HG02840 (cell line): ENCODE measurements at regions not wholly inside any gene's neighbourhood (a gene's known extent, or its start where the extent isn't known, plus 50 kb on each side); places are given as distances from the start of the nearest gene placed in this dataset.

ENCODE experiments used
- ATAC-seq: cut with Tn5 transposase; IDR thresholded peaks from one replicate; pipeline ENCODE4 v1.9.1; 2021; ENCODE audit warnings: mild to moderate bottlenecking, moderate library complexity, moderate number of reproducible peaks; ENCODE audit not compliant: unreplicated experiment, low FRiP score

DNA sequence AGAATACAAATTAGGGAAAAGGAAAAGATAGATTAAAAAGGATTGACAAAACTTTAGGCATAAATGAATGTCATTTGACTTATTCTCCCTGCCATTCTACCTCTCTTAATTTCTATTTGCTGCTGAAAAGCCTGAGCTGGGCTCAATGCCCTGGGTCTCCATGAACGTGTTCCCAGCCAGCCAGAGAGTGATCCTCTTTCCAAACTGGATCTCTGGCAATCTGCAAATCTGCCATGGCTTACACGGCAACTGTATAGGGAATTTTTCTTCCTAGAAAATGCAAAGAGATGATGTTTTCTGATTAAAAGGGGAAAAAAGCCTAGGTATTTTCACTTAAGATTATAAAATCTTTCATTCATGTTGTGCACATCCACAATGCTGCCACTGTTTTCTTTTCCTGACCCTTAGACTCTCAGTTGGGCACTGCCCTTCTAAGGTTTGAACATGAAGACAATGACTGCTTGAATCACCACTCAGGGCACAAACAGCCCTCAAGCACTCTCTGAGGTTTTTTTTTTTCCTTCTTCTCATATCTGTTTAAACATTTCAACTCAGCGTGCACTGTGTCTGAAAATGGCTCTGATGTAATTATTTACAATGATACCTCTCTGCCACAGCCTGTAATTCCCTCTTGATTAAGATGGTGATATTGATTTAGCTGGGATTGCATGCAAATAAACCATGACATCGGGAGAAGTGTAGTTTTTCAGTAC is 60.3 kb downstream of the DACT1 start:
- no peak for ATAC-seq

DNA sequence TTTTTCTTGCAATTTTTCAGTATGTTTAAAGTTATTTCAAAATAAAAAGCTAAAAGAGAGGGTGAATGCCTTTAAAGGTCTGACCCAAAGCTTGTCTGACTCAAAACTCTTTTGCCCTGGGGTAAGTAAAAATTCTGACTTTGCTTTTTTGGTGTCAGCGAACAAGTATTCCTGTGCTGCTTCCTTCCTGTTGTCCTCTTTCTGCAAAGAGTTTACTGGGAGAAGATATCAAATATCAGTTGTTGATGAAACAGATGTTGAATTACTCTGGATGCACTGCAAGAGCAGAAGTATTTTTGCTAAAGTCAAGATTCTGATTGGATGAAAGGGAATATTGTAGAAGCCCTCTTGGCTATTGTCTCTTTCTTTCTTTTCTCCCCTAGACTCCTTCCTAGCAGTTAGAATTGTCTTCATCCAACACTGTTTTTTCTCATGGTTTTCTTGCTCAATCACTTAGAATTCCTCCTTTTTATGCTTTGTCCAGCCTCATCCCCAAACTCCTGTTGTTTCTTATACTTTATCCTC is 62.0 kb downstream of the DACT1 start:
- ATAC-seq: no peak

DNA sequence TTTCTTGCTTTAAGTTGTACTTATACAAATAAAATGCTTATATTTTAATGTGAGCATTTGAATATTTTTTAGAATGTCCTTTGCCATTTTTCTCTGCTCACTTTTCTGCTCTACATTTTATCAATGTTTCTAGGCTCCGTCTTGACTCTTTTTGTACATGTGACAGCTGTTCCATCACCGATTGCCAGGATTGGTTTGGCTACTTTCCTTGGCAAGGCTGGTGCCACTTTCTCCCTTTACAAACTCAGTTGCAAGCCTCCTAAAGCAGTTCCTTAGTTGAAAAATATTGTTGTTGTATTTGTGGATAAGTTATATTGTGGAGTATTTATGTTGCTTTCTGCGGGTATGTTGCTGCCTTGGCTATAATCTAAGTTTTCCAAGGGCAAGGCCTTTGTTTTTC is 63.4 kb downstream of the DACT1 start:
- ATAC-seq: no peak

DNA sequence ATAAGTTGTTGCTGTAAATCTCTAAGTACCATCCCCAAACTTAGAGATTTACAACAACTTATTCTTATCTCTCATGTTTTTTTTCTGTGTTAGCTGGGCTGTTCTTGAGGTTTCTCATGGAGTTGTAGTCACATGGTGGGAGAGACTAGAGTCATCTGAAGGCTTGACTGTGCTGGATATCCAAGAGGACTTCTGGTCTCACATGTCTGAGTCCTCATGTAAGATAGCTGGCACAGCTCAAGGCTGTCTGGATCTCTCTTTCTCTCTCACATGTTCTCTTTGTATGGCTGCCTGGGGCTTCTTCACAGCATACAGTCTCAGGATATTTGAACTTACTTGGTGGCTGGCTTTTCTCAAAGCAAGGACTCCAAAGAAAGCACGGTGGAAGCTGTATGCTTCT is 63.8 kb downstream of the DACT1 start:
- ATAC-seq: no peak

DNA sequence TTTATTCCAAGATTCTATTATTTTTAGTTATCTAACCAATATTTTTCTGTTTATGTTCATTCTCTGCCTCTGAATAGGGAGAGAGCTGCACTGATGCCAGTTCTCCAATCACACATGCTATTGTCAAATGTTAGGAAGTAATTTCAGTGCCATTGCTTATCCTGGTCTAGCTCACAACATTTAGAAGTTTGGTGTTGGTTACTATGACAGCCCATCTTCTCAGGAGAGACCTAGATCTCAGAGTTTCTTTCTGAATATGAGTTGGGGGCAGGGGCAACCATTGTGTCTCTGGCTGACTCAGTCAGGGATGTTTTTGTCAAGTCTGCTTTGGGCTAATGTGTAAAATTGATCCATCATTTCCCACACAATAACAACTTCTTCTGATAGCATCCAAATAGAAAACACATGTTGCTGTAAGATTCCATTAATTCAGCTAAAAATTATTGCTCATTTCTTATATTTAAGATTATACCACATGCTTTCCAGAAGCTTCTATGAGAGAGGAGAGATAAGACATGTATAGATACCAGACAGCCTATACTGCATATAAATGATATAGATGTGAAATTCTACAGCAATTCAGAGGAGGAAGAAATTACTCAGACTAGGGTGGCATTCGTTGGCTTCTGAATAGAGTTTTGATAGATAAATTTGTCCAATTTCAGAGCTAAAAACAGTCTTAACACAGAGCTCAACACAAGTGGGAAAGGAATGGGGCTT is 64.8 kb downstream of the DACT1 start:
- no peak for ATAC-seq

DNA sequence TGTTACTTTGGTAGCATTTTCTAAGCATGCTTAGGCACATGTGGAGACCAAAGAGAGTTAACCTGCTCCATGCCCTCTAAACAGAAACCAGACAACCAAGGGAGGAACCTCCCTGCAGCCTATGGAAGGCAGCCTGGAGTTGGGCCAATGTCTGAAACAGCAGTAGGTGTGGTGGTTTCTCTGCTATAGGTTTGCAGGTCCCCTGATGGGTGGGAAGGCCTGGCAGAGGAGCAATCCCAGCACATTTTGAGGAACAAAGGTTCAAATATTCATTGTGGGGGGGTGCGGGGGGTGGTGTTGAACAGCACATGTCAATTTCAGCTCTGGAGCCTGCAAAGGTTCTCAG is 65.4 kb downstream of the DACT1 start:
- no peak for ATAC-seq

DNA sequence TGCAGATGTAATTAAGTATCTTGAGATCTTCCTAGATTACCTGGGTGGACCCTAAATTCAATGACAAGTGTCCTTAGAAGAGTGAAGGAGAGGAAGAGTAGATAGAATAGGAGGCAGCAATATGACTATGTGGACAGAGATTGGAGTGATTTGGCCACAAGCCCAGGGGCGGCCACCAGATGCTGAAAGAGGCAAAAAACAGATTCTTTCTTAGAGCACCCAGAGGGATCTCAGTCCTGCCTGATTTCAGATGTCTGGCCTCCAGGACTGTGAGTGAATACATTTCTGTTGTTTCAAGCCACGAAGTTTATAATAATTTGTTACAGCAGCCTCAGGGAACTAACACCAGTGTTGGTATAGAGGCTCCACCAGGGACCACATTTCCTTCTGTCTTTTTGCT is 67.3 kb downstream of the DACT1 start:
- no peak for ATAC-seq

DNA sequence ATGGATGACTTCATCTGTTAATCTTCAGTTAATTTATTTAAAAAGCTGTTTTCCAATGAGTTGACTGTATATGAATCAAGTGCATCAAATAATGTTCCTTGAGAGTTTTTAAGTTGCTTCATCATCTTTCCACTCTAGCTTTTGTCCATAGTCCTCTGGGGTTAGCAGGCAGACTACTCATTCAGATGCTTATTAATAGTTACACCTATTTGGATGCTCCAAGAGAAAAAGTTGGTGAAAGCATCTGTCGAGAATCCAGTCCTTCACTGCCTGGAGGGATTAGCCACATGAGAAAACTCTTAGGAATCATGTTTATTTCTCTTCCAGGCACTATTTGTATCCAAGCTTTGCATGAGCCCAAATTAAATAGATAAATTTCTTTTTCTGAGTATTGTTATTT is 70.2 kb downstream of the DACT1 start:
- ATAC-seq: no peak

DNA sequence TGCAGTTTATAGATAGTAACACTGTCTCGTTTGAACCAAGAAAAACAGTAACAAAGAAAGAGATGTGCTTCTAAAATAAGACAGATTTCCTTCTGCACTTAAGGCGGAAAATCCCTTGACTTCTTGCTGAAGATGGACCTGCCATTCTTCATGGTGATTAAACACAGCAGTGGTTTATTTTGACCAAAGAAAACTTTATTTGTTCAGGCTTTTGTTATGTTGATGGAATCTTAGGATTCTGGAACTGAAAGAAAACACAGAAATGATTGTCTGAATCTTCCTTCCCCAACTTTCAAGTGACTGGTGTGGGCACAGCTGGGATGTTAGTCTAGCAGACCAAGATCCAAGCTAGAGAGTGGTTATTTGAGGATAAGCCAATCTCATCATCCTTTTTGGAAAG is 72.2 kb downstream of the DACT1 start:
- ATAC-seq: no peak

DNA sequence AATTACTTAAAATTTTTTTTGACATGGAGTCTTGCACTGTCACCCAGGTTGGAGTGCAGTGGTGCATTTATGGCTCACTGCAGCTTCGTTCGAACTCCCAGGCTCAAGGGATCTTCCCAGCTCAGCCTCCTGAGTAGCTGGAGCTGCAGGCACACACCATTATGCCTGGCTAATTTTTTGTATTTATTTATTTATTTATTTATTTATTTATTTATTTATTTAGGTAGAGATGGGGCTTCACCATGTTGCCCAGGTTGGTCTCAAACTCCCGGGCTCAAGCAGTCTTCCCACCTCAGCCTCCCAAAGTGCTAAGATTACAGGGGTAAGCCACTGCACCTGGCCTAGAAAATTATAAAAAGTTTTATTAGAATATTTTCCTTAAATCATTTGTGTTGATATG is 73.6 kb downstream of the DACT1 start:
- ATAC-seq: no peak

DNA sequence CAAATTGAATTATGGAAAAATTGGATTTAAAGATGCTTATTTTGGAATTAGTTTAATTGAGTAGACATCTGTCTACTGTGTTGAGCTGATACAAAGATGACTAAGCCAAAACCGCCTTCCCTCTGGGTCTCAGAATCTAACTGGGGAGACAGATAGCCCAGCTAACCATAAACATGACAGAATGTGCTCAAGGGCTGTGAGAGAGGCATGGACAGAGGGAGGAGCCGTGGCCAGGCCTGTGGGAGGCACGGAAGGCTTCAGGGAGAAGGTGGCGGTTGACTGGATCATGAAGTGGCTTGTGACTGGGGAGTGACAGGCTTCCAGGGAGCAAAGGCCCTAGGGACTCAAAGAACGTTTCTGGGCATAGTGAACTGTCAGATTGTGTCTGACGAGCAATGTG is 74.6 kb downstream of the DACT1 start:
- ATAC-seq: no peak

DNA sequence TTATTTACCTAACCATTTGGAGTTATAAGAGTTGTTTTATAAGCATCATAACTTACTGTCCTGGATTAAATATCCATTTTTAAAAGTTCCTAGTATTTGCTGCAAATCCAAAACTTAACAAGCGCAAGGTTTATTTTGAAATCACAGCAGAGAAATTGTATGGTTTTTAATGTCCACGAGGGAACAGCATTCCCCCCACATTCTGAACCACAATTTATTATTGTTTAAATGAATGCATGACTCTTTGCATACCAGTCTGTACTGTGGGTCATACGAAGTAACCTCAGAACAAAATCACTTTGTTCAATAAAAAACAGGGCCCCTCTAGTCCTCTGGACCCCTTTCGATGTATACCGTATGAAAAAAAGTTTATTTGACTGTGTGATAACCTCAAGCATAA is 75.9 kb downstream of the DACT1 start:
- ATAC-seq: no peak

DNA sequence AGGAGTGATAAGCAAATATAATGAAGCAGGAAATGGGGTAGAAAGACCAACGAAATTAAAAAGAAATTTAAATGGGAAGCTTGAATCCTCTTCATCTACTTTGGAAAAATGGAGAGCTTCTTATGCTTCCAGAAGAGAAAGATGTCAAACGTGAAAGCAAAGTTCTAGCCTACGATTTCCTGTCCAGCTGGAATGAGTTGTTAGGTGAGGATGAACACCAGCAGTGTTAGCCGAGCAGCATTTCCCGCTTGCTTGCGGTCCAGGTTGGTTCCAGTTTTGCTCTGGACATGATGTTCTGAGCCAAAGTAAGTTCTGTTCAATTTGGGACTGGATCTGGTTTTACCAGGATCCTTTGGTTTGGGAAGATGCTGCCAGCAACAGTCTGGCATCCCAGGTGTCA is 78.9 kb downstream of the DACT1 start:
- ATAC-seq: no peak

DNA sequence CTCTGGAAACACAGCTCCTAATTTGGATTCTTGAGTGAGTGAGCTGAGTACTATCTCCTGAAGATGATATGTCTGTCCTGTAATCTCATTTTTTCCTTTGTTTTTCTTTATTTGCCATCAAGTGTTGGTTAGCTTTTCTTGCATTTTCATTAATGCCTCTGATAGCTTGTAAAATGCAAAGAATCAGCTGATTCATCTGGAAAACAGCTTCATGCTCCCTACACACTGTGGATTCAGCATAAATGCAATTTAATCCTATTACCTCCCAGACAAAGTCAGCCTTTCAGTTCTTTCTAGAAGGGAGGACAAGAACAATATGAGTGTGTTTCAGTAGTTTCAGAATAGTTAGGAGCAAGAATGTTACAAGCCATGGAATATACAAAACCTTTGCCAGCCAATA is 79.4 kb downstream of the DACT1 start:
- ATAC-seq: no peak

DNA sequence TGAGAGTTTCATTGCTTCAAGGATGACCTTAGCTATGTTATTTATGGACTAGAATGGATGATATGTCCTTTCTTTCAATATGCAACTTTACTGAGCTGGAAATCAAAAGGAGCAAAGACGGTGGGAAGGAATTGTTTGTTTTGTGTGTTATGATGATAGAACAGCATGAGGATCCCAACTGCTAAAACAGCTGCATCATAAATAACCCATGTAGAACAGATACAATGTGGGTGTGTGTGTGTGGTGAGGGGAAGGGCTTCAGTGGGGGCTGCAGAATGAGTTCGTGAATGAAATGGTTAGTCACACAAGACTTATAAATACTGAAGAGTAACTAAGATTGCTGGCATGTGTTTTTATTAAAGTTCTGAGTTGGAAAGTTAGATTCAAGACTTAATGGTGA is 80.1 kb downstream of the DACT1 start:
- no peak for ATAC-seq

DNA sequence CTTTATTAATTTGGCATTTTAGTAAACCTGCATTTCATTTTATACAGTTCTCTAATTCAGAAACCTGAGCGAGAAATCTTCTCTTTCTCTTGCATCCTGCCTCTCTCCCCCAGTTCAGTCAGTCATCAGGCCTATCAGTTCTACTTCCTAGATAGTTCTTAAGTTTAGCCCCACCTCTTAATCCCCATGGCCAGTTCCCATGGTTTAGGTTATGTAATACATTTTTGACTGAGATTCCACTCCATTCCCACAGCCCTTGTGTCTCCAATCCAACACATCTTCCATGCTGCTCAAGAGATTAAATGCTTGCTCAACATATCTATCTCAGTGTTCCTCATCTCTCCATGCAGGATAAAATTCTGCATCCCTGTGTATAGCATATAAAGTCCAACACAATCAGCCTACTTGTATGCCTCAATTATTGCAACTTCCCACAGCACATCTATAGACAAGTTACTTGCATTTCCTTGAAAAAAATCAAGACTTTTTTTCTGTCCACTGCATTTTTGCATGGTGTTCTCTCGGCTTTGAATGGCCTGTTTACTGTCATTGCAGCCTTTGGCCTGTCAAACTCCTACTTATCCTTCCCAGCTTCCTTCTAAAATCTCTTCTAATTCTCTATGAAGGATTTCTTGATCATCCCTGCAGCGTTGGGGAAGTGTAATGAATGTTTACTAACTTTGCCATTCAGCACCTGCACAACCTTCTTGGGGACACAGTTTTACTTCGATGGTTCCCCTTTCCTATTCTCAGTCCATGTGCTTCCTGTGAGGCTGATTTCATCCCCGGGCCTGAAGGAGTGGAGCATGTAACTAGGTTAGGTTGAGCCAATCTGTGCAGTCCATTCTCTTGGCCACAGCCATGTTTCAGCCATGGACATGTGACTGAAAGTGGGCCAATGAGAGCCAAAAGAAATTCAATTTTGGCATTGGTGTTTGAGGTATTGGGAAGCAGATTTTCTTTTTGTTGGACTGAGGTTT is 80.8 kb downstream of the DACT1 start:
- no peak for ATAC-seq

DNA sequence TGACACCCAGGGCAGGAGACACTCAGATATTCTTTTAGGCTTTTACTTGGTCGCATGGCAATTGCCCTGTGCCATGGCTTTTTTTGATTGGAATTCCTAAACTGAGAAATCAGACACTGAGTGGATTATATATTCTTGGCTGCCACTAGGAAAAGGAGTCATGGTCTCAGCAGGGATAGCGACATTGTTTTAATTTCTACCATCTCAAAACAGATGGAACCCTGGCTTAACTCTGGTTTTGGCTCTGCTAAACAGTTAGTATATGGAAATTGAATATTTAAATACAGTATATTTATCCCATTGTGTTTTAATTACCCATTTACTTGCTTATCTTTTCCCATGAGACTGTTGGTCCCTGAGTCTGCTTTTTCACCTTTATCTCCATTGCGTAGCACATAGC is 84.0 kb downstream of the DACT1 start:
- ATAC-seq: no peak

DNA sequence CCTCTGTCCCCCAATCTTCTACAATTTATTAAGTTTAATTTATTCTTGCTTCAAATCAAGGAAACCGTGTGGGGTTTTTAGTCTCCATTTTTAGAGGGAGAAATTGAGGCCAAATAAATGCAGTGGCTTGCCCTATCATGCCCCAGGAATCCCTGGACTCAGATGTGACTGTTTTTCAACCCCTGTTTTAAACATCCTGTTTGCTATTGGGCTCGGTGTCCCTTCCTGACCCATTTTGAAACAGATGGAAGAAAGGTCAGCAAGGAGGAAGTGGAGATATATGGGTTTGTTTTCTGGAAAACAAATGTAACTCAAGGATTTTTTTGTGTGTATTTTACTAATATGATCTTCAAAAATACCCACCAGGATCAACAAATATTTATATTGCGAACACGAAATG is 84.7 kb downstream of the DACT1 start:
- ATAC-seq: no peak

DNA sequence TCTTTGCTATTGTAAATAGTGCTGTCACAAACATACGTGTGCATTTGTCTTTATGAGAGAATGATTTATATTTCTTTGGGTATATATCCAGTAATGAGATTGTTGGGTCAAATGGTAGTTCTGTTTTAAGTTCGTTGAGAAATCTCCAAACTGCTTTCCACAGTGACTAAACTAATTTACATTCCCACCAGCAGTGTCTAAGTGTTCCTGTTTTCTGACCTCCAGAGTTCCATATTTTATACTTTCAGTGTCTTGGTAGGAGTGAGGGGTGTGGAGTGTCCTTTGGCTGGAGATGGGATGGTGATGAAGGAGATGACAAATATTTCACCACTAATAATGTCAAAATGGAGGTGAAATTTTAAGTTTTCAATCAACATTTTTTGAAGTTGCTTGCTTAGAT is 86.4 kb downstream of the DACT1 start:
- ATAC-seq: no peak

DNA sequence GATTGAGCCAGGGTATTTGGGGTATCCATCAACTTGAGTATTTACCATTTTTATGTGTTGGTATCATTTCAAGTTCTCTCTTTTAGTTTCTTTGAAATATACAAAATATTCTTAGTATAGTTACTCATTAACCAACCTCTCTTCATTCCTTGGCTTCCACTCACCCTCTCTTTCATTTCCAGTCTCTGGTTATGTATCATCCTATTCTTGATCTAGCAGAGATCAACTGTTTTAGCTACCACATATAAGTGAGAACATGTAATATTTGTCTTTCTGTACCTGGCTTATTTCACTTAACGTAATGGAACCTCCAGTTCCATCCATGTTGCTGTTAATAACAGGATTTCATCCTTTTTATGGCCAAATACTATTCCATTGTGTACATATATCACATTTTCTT is 86.9 kb downstream of the DACT1 start:
- no peak for ATAC-seq

DNA sequence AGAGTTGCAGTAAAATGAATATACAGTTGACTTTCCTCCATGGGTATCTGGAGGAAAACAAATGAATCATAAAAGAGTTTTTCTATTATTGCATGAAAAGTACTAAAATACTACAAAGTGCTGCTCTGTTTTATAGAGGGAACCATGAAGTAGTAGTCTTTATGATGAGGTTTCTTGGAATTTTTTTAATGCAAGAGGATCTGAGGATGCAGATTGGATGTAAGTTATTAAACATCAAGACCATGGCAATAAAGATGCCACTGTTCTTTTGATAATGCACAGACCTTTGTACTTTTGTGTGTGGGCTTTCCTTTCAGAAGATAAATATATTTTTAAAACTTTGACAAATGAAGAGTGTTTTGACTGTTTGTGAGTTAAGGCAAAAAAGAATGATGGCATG is 87.5 kb downstream of the DACT1 start:
- no peak for ATAC-seq
